SK-N-SH treated with all-trans-retinoic acid at 6 μM for 48 hours (cell line): ENCODE measurements at regions not wholly inside any gene's neighbourhood (a gene's known extent, or its start where the extent isn't known, plus 50 kb on each side); places are given as distances from the start of the nearest gene placed in this dataset.

Experiments
- ARNTL ChIP-seq: fragments of 450-650 bp; formaldehyde crosslinking; IDR thresholded peaks from 2 replicates; pipeline ENCODE4 v1.5.0; 2020; ENCODE audit warnings: low read depth, mild to moderate bottlenecking, moderate library complexity, borderline replicate concordance
- ISL1 ChIP-seq: fragments of 250-450 bp; sonication (Bioruptor Pico); IDR thresholded peaks from 2 replicates; pipeline ENCODE4 v2.1.2; 2022; ENCODE audit warnings: mild to moderate bottlenecking, moderate library complexity
- RARB ChIP-seq: fragments of 250-450 bp; sonication (Bioruptor Pico); IDR thresholded peaks from 2 replicates; pipeline ENCODE4 v1.8.0; 2021; ENCODE audit warnings: mild to moderate bottlenecking, moderate library complexity
- SNAI2 ChIP-seq: fragments of 250-450 bp; sonication (Bioruptor Pico); IDR thresholded peaks from 2 replicates; pipeline ENCODE4 v1.5.0; 2020; ENCODE audit warnings: mild to moderate bottlenecking, moderate library complexity
- TCF4 ChIP-seq: fragments of 250-450 bp; sonication (Bioruptor Pico); IDR thresholded peaks from 2 replicates; pipeline ENCODE4 v1.8.0; 2021; ENCODE audit warnings: mild to moderate bottlenecking, moderate library complexity, borderline replicate concordance
- ZC3H10 ChIP-seq: fragments of 250-450 bp; sonication (Bioruptor Pico); IDR thresholded peaks from 2 replicates; pipeline ENCODE4 v1.5.1; 2021; ENCODE audit warnings: mild to moderate bottlenecking, moderate library complexity
- ZNF8 ChIP-seq: fragments of 450-650 bp; formaldehyde crosslinking; IDR thresholded peaks from 2 replicates; pipeline ENCODE4 v1.5.0; 2020; ENCODE audit warnings: mild to moderate bottlenecking, moderate library complexity
- TF ChIP-seq, protein P1 (sequence below): fragments of 250-450 bp; sonication (Bioruptor Pico); IDR thresholded peaks from 2 replicates; pipeline ENCODE4 v1.8.0; 2020; ENCODE audit warnings: mild to moderate bottlenecking, moderate library complexity, borderline replicate concordance
- TF ChIP-seq, protein P2 (sequence below): fragments of 250-450 bp; sonication (Bioruptor Pico); IDR thresholded peaks from 2 replicates; pipeline ENCODE4 v1.5.0; 2020; ENCODE audit warnings: mild to moderate bottlenecking, moderate library complexity

DNA sequence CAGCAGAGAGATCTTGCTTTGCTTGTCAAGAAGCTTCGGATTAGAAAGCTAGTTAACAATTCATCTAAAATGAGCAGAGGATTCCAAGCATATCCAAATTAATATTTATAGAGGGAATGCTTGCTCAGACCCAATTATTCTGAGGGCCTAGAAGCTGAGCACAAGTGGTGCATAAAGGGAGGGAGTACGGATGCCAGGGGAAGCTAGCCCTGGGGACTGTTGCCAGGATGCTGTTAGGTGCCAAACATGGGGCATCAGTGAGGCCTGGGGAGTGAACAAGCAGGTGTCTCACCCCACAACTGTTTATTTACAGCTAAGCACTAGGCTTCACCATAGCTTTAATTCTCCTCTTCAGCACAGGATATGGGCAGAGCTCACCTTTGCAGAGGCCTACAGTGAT lies 684.1 kb upstream of the C16orf82 start:
- no peak for TF ChIP-seq ZNF8 (CRISPR knock-in tag)
- TF ChIP-seq, protein P1, sequence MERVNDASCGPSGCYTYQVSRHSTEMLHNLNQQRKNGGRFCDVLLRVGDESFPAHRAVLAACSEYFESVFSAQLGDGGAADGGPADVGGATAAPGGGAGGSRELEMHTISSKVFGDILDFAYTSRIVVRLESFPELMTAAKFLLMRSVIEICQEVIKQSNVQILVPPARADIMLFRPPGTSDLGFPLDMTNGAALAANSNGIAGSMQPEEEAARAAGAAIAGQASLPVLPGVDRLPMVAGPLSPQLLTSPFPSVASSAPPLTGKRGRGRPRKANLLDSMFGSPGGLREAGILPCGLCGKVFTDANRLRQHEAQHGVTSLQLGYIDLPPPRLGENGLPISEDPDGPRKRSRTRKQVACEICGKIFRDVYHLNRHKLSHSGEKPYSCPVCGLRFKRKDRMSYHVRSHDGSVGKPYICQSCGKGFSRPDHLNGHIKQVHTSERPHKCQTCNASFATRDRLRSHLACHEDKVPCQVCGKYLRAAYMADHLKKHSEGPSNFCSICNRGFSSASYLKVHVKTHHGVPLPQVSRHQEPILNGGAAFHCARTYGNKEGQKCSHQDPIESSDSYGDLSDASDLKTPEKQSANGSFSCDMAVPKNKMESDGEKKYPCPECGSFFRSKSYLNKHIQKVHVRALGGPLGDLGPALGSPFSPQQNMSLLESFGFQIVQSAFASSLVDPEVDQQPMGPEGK: no peak
- TF ChIP-seq SNAI2 (CRISPR knock-in tag): no peak
- no peak for TF ChIP-seq RARB (CRISPR knock-in tag)
- TF ChIP-seq TCF4 (CRISPR knock-in tag): no peak
- no peak for TF ChIP-seq ZC3H10
- TF ChIP-seq ISL1: no peak
- no peak for TF ChIP-seq ARNTL (CRISPR knock-in tag)
- TF ChIP-seq, protein P2, sequence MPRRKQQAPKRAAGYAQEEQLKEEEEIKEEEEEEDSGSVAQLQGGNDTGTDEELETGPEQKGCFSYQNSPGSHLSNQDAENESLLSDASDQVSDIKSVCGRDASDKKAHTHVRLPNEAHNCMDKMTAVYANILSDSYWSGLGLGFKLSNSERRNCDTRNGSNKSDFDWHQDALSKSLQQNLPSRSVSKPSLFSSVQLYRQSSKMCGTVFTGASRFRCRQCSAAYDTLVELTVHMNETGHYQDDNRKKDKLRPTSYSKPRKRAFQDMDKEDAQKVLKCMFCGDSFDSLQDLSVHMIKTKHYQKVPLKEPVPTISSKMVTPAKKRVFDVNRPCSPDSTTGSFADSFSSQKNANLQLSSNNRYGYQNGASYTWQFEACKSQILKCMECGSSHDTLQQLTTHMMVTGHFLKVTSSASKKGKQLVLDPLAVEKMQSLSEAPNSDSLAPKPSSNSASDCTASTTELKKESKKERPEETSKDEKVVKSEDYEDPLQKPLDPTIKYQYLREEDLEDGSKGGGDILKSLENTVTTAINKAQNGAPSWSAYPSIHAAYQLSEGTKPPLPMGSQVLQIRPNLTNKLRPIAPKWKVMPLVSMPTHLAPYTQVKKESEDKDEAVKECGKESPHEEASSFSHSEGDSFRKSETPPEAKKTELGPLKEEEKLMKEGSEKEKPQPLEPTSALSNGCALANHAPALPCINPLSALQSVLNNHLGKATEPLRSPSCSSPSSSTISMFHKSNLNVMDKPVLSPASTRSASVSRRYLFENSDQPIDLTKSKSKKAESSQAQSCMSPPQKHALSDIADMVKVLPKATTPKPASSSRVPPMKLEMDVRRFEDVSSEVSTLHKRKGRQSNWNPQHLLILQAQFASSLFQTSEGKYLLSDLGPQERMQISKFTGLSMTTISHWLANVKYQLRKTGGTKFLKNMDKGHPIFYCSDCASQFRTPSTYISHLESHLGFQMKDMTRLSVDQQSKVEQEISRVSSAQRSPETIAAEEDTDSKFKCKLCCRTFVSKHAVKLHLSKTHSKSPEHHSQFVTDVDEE (CRISPR knock-in tag): no peak
